Common myeloid progenitor, CD34-positive (primary cell): ENCODE measurements at regions not wholly inside any gene's neighbourhood (a gene's known extent, or its start where the extent isn't known, plus 50 kb on each side); places are given as distances from the start of the nearest gene placed in this dataset.

ENCODE experiments used
- CTCF ChIA-PET: fragments of 350-600 bp; sonication (Branson Sonifier 250); formaldehyde crosslinking; loops from one replicate; lab custom pipeline; 2021; ENCODE audit warnings: antibody characterized with exemption; lab: Charles Lee
- POLR2A ChIA-PET: fragments of 350-600 bp; sonication (Branson Sonifier 250); formaldehyde crosslinking; loops from one replicate; lab custom pipeline; 2021; ENCODE audit warnings: antibody characterized with exemption; lab: Charles Lee
- DNase-seq, 3 donors: peaks; one replicate each; pipeline versions ENCODE4 v3.0.0 to v3.0.0-alpha.2; 2013
- H3K27ac ChIP-seq, 2 experiments: 1 replicate in 1 of 2; 2 replicates in 1 of 2; pipeline ENCODE4 v1.7.0; 2013; ENCODE audit warnings: inconsistent platforms in 2 of 2, low read length in 2 of 2, mild to moderate bottlenecking in 2 of 2, low read depth in 1 of 2, moderate library complexity in 1 of 2; ENCODE audit not compliant: severe bottlenecking in 2 of 2, insufficient read depth in 1 of 2, poor library complexity in 1 of 2
- H3K27me3 ChIP-seq, 5 experiments: replicated peaks in 2 of 5; 1 replicate in 3 of 5; 2 replicates in 2 of 5; pipeline versions ENCODE4 v1.6.1 to v1.7.0; 2013; ENCODE audit warnings: low read length in 4 of 5, mild to moderate bottlenecking in 2 of 5, moderate library complexity in 2 of 5, inconsistent platforms in 1 of 5; ENCODE audit not compliant: insufficient read depth in 5 of 5, control insufficient read depth in 4 of 5
- H3K36me3 ChIP-seq, 4 experiments: 1 replicate in 2 of 4; 2 replicates in 2 of 4; pipeline versions ENCODE4 v1.6.1 to v1.7.0; 2013; ENCODE audit warnings: low read length in 3 of 4, control low read depth in 1 of 4, mild to moderate bottlenecking in 1 of 4; ENCODE audit not compliant: control insufficient read depth in 4 of 4, insufficient read depth in 4 of 4
- H3K4me1 ChIP-seq, 4 experiments: 1 replicate in 3 of 4; 2 replicates in 1 of 4; pipeline versions ENCODE4 v1.6.1 to v1.7.1; 2013; ENCODE audit warnings: low read length in 3 of 4, mild to moderate bottlenecking in 3 of 4, control low read depth in 1 of 4, inconsistent platforms in 1 of 4, moderate library complexity in 1 of 4; ENCODE audit not compliant: control insufficient read depth in 4 of 4, insufficient read depth in 4 of 4; ENCODE audit errors: control extremely low read depth in 1 of 4
- H3K4me3 ChIP-seq, 7 experiments: 1 replicate in 4 of 7; 2 replicates in 3 of 7; pipeline versions ENCODE4 v1.5.1 to v1.7.0; 2013; ENCODE audit warnings: mild to moderate bottlenecking in 7 of 7, low read length in 6 of 7, moderate library complexity in 6 of 7, inconsistent platforms in 2 of 7, low read depth in 2 of 7, control low read depth in 1 of 7; ENCODE audit not compliant: insufficient read depth in 4 of 7, control insufficient read depth in 1 of 7; ENCODE audit errors: extremely low read depth in 1 of 7
- H3K9me3 ChIP-seq, 5 experiments: 1 replicate in 4 of 5; 2 replicates in 1 of 5; pipeline versions ENCODE4 v1.6.1 to v1.7.1; 2013; ENCODE audit warnings: low read length in 4 of 5, mild to moderate bottlenecking in 2 of 5, inconsistent platforms in 1 of 5, low read depth in 1 of 5, moderate library complexity in 1 of 5; ENCODE audit not compliant: control insufficient read depth in 4 of 5, insufficient read depth in 2 of 5; ENCODE audit errors: control extremely low read depth in 1 of 5
- WGBS: methylation state at CpG from one replicate; pipeline ENCODE4 v1.1.5; 2013; ENCODE audit not compliant: insufficient coverage; 5-methylcytosine and 5-hydroxymethylcytosine counted together

- Histone ChIP-seq H3K27ac (no peak overlapping the region), H3K9me3 (no peaks in the 10 kb centered on the region), H3K36me3 (no peaks in the 10 kb centered on the region), H3K4me1 (no peaks in the 10 kb centered on the region), H3K27me3 (no peaks in the 10 kb centered on the region), H3K4me3 (no peak overlapping the region)
- 71% methylated on average over 1 of the region's 1 CpG for WGBS
- CTCF ChIA-PET, result no interaction called here
- POLR2A ChIA-PET, result no interaction called here
- DNase-seq, result no peak
Observed at GRCh38 chr2:156691014-156691413, 254.8 kb downstream of the GPD2 start.

DNA sequence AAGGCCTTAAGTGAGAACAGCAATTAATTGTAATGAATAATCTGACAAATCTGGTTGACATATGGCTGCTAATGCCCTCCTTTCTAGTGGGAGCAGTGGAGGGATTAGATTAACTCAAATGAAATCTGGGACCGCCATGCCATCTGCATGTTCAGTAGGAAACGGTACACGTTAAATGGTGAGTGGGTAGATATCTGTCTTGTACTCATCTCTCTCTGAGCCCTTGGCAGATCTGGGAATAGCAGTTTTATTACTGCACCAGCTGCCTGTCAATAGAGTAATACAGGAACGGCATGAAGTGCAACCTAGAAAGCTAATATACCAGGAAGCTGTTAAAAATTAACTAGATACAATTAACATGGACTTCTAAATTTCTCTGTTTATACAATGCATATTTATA lies 258.8 kb downstream of the GPD2 start:
- Histone ChIP-seq H3K27ac (no peak overlapping the region), H3K27me3 (peaks cover 0 to 3% (median 0%) of the 10 kb centered on the region in 5 experiments), H3K36me3 (no peaks in the 10 kb centered on the region), H3K9me3 (no peaks in the 10 kb centered on the region), H3K4me3 (no peak overlapping the region), H3K4me1 (no peaks in the 10 kb centered on the region)
- ChIA-PET CTCF (no interaction called here), POLR2A (no interaction called here)
- DNase-seq, result no peak
- WGBS, result 96% methylated on average over 3 of the region's 4 CpGs

- no peak overlapping the region for H3K4me3 ChIP-seq
- H3K27me3 ChIP-seq, result peaks cover 0 to 3% (median 0%) of the 10 kb centered on the region in 5 experiments
- no CpG with 5 or more reads among the region's 2 CpGs for whole genome bisulfite sequencing
- H3K9me3 ChIP-seq, result no peaks in the 10 kb centered on the region
- ChIA-PET CTCF (no interaction called here), POLR2A (no interaction called here)
- no peaks in the 10 kb centered on the region for H3K4me1 ChIP-seq
- no peaks in the 10 kb centered on the region for H3K36me3 ChIP-seq
- no peak for DNase-seq
- no peak overlapping the region for H3K27ac ChIP-seq
Observed at GRCh38 chr2:156695595-156695994, 259.4 kb downstream of the GPD2 start.

GRCh38 chr2:156697906-156698305 lies 261.7 kb downstream of the GPD2 start:
- ChIA-PET POLR2A (no interaction called here), CTCF (no interaction called here)
- H3K4me3 ChIP-seq, result no peak overlapping the region
- H3K36me3 ChIP-seq, result no peaks in the 10 kb centered on the region
- H3K27ac ChIP-seq, result no peak overlapping the region
- H3K9me3 ChIP-seq, result no peaks in the 10 kb centered on the region
- no peak for DNase-seq
- WGBS, result 100% methylated on average over 1 of the region's 4 CpGs
- no peaks in the 10 kb centered on the region for H3K4me1 ChIP-seq
- peaks cover 0 to 3% (median 0%) of the 10 kb centered on the region in 5 experiments for H3K27me3 ChIP-seq

DNA sequence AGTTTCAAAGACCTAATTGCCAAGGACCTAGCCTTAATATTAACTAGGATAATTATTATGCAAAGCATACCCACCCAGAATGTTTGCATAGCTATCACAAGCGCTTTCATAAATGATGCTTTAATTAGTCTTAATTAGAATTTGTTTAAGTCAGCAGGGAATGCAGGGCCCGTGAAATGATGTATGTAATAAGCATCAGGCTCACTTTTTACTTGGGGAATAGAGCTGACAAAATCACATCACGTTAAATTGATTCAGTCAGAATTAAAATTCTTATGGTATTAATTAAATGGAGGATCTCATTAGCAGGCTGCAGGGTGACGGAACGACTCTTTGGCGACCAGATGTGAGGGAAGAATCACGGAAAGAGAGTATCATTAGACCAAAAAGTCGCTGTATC lies 264.5 kb downstream of the GPD2 start:
- ChIA-PET CTCF (no interaction called here), POLR2A (interaction anchor here (0.7 kb wide), 1 partner anchor 301 kb away, joined by 4 read pairs; no protein-coding TSS in a partner anchor)

GRCh38 chr2:156702541-156702940 lies 266.4 kb downstream of the GPD2 start:
- peak in 1 of 3 donors; percentile 10 for DNase-seq
- H3K36me3 ChIP-seq, result no peaks in the 10 kb centered on the region
- no peaks in the 10 kb centered on the region for H3K9me3 ChIP-seq
- no peak overlapping the region for H3K27ac ChIP-seq
- no peaks in the 10 kb centered on the region for H3K4me1 ChIP-seq
- H3K27me3 ChIP-seq, result peaks cover 0 to 3% (median 0%) of the 10 kb centered on the region in 5 experiments
- POLR2A ChIA-PET, result no interaction called here
- WGBS, result no CpG with 5 or more reads among the region's 3 CpGs
- CTCF ChIA-PET, result no interaction called here
- H3K4me3 ChIP-seq, result no peak overlapping the region

More for the DNA sequence above, 264.5 kb downstream of the GPD2 start:
- H3K4me1 ChIP-seq, result no peaks in the 10 kb centered on the region
- no peaks in the 10 kb centered on the region for H3K36me3 ChIP-seq
- WGBS, result 94% methylated on average over 6 of the region's 8 CpGs
- no peak overlapping the region for H3K4me3 ChIP-seq
- DNase-seq, result no peak
- no peaks in the 10 kb centered on the region for H3K9me3 ChIP-seq
- H3K27ac ChIP-seq, result no peak overlapping the region
- peaks cover 0 to 3% (median 0%) of the 10 kb centered on the region in 5 experiments for H3K27me3 ChIP-seq

DNA sequence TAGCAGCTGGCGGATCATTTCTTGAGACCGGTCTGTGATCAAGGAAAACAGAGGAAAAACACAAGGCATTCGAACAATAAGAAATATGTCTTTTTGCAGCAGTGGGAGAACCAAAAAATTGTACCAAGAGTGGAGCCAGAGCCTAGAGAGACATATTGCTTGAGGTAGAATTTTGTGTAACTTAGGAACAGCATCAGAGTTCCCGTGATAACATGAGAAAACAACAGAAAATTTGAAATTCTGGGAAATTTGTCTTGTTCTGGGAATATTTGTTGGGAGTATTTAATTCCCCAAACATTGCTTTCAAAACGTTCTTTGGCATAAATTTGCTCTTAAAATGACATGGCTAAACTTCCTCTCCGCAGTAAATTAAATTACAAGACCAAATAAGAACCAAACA lies 267.5 kb downstream of the GPD2 start:
- Histone ChIP-seq H3K27ac (no peak overlapping the region), H3K36me3 (no peaks in the 10 kb centered on the region), H3K4me3 (no peak overlapping the region), H3K4me1 (no peaks in the 10 kb centered on the region), H3K27me3 (no peaks in the 10 kb centered on the region), H3K9me3 (no peaks in the 10 kb centered on the region)
- no peak for DNase-seq
- 89% methylated on average over 4 of the region's 6 CpGs for WGBS
- ChIA-PET POLR2A (no interaction called here), CTCF (no interaction called here)
